Fibroblast of skin of right quadriceps (primary cell): ENCODE measurements at regions not wholly inside any gene's neighbourhood (a gene's known extent, or its start where the extent isn't known, plus 50 kb on each side); places are given as distances from the start of the nearest gene placed in this dataset.

Experiments used
- DNase-seq: peaks from one replicate; pipeline ENCODE4 v3.0.0-alpha.2; 2013

- DNase-seq = no peak
Measured at GRCh38 chr3:21132896-21133295, 618.1 kb downstream of the ZNF385D start.

GRCh38 chr3:21120826-21121225, 630.2 kb downstream of the ZNF385D start:
- no peak for DNase-seq

- DNase-seq = no peak
Measured at GRCh38 chr3:21117370-21117769, 633.6 kb downstream of the ZNF385D start.

- no peak for DNase-seq
Measured at GRCh38 chr3:21109056-21109455, 642.0 kb downstream of the ZNF385D start.

- DNase-seq = no peak
Measured at GRCh38 chr3:21105784-21106183, 645.2 kb downstream of the ZNF385D start.

GRCh38 chr3:21100656-21101359, 650.2 kb downstream of the ZNF385D start:
- DNase-seq = peak; percentile 3

DNA sequence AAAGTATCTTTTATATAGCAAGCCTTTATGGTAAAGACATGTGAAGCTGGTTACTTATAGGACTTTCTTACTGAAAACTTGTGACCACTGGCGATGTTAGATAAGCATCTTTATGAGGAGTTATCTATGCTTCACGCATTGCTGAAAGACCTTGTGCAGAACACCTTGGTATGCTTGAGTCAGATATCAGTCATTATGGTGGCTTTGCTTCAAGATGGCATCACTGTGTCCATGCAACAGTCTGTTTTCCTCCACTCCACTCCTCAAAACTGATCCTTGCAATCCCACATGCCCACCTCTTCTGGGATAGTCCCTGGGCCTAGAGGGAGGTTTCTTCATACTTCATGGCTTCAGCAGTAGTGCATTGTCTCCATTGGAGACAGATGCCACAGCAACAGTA, 656.3 kb downstream of the ZNF385D start:
- DNase-seq = no peak

- no peak for DNase-seq
Measured at GRCh38 chr3:21073561-21073960, 677.4 kb downstream of the ZNF385D start.

DNA sequence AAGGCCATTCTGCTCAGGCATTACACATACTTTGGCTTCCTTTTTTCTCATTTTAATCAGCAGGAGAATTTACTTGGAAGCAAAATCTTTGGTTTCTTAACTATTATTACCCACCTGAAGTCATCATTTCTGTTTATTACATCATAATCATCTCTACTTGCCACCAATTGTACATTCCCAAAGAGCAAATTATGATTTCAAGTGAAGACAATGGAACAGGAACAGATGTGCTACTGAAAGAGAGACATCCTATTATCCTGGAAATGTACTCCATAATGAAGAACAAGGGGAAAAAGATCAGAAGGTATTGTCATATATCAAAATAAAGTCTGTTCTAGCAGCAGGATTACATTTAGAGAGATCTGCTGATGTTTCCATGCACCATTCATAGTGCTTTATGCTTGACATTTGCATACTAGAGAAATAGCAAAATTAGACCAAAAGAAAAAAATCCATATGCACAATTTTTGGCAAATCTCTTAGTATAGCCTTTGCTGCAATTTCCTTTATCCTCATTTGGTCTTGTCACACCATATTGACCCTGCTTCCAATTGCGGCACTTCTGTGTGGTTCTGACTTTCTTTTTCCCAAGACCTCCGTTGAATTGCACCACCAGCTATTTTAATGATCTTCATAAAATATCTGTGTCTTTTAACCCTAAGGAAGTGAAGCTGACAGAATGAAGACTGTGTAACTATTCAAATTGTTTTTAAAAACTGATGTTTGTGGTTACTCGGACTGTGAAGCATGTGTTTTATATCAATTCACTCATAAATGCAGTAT, 683.8 kb downstream of the ZNF385D start:
- peak; percentile 64 for DNase-seq

GRCh38 chr3:21062831-21063294, 688.1 kb downstream of the ZNF385D start:
- no peak for DNase-seq

GRCh38 chr3:21059404-21059803, 691.6 kb downstream of the ZNF385D start:
- DNase-seq = peak; percentile 9

DNA sequence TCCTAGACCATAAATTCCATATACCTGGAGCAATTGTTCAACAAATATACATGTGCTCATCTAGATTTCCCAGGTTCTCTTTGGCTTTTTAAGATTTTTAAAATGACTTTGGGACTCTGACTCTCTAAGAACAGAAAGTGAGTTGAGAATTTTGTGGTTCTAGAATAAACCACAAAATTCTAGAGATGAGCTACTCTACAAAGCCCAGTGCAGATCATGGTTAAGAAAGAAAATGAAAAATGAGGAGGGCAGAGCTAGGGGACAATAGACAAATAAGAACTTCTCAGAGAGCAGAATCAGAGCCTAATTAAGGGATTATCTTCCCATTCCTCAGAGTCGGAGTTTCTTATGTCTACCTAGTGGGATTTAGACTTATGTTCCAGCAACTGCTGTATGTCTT, 694.7 kb downstream of the ZNF385D start:
- no peak for DNase-seq

DNA sequence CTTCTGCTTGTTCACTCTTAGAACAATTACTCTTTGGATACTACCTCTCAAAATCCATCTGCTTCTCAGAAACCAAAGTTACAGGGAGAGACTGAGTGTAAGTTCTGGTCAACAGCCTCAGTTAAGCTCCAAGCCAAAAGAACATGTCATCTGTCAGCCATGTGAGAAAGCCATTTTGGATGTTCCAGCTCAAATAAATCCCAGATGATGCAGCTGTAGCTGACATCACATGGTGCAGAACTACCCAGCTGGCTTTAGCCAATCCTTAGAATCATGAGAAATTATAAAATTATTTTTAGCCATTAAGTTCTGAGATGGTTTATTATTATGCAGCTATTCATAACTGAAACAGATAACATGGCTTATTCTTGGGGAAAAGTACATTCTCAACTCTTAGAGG, 696.0 kb downstream of the ZNF385D start:
- DNase-seq = no peak

- DNase-seq = no peak
Measured at GRCh38 chr3:21054064-21054463, 696.9 kb downstream of the ZNF385D start.

GRCh38 chr3:21049334-21050062, 701.5 kb downstream of the ZNF385D start:
- no peak for DNase-seq

DNA sequence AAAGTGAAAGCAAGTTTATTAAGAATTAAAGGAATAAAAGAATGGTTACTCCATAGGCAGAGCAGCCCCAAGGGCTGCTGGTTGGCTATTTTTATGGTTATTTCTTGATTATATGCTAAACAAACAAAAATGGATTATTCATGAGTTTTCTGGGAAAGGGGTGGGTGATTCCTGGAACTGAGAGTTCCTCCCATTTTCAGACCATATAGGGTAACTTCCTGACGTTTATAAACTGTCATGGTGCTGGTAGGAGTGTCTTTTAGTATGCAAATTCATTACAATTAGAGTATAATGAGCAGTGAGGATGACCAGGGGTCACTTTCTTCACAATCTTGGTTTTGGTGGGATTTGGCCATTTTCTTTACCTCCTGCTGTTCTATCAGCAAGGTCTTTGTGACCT, 707.9 kb downstream of the ZNF385D start:
- DNase-seq = no peak

DNA sequence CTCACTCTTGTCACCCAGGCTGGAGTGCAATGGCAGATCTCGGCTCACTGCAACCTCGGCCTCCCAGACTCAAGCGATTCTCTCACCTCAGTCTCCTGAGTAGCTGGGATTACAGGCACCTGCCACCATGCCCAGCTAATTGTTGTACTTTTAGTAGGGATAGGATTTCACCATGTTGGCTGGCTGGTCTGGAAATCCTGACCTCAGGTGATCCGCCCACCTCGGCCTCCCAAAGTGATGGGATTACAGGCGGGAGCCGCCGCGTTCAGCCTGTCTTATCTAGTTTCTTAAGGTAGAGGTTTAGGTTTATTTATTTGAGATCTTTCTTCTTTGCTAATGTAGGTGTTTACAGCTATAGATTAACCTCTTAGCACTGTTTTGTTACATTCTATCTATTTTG, 708.8 kb downstream of the ZNF385D start:
- no peak for DNase-seq

GRCh38 chr3:21041621-21042020, 709.4 kb downstream of the ZNF385D start:
- DNase-seq = peak; percentile 9

DNA sequence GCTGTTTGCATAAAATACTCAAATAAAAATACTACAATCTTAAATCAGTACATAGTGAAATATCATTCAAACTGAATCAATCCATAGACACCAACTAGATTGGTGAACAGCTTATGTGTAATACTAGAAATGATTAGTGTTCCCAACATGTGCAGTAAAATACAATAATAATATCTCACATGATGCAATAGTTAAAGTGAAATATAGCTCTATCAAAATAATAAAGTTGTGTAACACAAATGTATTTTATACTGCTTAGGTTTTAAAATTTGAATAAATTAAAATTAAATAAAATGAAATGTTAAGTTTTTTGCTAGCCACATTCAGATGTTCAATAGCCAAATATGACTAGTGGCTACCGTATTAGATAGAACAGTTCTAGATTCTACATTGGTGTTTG, 714.1 kb downstream of the ZNF385D start:
- DNase-seq = no peak

GRCh38 chr3:21028412-21028811, 722.6 kb downstream of the ZNF385D start:
- DNase-seq = no peak

GRCh38 chr3:21024563-21024962, 726.4 kb downstream of the ZNF385D start:
- DNase-seq = no peak

DNA sequence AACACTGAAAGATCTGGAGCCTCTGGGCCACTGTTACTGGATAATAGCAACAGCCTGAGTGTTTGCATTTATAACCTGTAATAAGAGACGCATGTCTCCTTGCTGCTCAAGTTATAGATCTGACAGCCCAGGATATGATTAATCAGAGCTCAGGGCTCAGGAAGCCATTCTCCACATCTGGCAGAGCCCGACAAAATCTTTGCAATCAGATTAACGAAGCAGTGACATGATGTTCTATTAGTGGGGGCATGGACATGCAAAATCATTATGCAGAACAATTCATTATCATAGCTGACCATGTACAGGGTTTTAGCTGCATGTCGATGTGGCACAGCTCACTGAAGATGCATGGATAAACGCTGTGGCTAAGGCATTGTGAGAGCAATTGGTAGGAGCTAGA, 730.3 kb downstream of the ZNF385D start:
- DNase-seq = peak; percentile 13

DNA sequence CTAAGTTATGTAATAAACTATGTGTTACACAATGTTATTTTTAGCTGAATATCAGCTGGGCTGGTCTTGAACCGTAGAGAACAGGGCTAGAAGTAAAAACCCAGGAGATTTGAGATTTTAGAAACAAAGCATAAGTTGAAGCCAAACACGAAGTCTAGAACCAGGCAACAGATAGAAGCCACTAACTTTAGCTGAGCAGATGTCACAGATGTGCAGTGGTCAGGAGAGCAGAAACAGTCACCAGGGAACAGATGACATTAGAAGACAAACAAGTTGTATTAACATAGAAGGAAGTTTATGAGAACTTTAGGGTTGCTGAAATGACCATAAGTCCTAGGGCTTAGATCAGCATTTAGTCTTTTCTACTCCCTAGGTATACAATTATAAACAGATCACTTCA, 731.0 kb downstream of the ZNF385D start:
- DNase-seq = no peak
